ENCODE measurements at regions not wholly inside any gene's neighbourhood (a gene's known extent, or its start where the extent isn't known, plus 50 kb on each side); places are given as distances from the start of the nearest gene placed in this dataset.

DNA sequence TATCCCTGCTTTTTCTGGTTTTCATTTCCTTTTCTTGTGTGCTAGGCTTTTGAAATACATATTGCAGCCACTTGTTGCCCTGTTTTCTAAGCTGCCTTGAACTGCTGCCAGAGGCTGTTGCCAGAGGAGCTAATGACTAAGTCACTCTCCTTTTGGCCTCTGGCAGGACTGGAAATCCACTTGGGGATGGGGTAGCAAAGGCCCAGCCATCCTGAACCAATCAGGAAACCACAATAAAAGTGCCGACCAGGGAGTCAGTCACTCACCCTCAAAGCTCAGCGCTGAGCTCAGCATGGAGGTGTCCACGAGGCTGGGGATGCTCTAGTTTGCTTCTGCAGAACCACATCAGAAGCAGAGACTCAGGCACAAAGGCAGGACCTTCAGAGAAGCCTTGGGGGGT, 813.0 kb downstream of the DHX35 start:
- no peak for TF ChIP-seq CTCF (IDR thresholded peaks at IDR 0.05)
- TF ChIP-seq POLR2A (IDR thresholded peaks at IDR 0.05), result no peak
- TF ChIP-seq POLR2AphosphoS5 (IDR thresholded peaks at IDR 0.05; ENCODE audit: insufficient read depth in 1 of 2, low read depth in 1 of 2), result no peak
